CD1c-positive myeloid dendritic cell (primary cell): ENCODE measurements at regions not wholly inside any gene's neighbourhood (a gene's known extent, or its start where the extent isn't known, plus 50 kb on each side); places are given as distances from the start of the nearest gene placed in this dataset.

ENCODE experiments used
- DNase-seq: peaks from one replicate; pipeline ENCODE4 v3.0.0-alpha.2; 2016; ENCODE audit errors: extremely low spot score

DNA sequence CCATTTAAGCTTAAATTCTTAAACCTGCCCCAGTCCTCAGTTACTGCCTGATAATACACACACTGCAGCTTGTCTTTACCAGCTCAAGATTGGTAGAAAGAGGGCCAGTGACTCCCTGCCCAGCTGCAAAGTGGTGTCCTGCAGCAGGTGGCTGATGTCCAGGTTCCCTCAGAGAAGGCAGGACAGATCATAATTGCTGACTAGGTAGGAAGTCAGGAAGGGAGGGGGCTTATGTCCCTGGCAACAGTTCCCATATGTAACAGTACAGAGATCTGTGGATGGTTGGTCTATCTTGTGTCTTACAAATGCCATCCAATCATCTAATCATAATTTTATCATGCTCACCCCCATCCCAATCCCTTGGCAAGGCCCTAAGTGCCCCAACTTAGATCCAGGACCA is 492.1 kb upstream of the PPP2R3A start:
- no peak for DNase-seq

DNA sequence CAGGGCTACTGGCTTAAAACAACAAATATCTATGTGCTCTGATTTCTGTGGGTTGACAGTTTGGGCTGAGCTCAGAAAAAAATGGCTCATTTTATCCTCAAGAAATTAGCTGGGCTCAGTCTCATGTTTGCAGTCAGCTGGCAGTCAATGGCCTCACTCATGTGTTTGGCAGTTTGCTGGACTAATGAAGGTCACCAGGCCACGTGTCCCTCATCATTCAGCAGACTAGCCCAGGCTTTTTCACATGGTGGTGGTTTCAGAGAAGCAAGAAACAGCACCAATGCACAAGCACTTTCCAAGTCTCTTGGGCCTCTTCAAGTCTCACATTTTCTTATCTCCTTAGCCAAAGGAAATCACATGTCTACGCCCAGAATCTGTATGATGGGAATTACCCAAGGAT is 478.3 kb upstream of the PPP2R3A start:
- no peak for DNase-seq

DNA sequence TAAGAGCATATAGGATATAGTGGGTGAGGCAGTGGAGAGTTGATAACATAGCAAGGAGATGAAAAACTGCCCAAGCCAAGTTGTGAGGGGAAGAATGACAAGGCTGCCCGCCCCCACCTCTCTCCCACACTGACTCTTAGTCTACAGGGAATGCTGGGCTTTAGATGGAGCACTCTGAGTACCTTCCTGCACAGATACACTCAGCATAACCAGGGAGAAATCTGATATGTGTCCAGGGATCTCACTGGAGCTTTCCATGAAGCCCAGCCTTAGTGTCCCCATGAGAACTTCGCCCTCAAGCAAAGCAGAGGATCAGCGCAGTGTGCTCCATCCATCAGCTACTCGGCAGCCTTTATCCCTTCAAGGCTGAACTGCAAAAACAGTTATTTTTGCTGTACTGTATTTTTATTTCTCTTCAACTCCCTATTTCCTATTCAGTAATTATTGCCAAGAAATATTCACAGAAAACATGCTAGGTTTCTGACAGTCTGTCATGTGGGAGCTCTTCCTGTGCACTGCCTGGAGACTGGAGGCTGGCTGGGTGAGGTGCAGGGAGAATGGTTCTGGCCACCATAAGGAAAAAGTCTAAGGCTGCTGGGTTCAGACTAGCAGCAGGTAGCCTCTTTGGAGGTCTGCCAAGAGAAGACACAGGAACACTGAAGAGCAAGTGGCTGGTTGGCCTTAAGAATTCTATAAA is 475.2 kb upstream of the PPP2R3A start:
- no peak for DNase-seq

DNA sequence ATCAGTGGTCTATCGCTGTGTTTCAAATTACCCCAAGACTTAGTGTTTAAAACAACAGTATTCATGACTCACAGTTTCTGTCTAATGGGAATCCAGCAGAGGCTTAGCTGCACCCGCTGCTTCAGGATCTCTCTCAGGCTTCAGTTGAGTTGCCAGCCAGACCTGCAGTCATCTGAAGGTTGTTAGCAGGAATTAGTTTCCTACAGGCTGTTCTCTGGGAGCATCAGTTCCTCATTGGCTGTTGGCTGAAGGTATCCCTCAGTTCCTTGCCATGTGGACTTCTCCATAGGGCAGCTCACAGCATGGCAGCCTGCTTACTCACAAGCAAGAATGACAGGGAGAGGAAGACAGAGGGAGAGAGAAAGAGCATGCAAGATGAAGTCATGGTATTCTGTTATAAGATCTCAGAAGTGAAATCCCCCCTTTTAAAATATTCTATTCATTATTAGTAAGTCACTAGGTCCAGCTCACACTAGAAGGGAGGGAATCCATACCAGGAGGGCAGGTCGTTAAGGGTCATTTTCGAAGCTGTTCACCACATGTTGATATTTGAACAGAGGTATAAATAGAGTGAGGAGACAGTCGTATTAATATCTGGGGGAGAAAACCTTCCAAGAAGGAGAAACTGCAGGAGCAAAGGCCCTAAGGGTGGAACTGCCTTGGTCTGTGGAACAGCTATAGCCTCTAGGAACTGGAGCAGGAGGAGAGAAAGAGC is 473.9 kb upstream of the PPP2R3A start:
- DNase-seq: no peak

DNA sequence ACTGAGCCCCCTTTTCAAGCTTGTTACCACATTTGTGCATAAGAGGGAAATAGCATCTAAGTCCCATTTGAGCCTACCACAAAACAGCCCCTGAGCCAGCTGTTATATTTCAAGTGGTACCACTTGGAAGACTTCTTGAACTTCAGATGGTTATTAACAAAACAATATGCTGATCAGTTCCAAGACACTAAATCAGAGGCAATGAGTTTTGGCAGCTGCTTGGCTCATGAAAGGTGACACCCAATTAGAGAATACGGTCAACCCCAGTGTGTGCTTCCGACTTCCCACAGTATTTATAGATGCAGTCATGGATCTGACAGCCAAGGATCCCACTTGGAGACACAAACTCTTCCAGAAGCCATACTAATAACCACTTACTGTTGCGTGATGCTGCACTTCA is 469.6 kb upstream of the PPP2R3A start:
- DNase-seq: no peak

DNA sequence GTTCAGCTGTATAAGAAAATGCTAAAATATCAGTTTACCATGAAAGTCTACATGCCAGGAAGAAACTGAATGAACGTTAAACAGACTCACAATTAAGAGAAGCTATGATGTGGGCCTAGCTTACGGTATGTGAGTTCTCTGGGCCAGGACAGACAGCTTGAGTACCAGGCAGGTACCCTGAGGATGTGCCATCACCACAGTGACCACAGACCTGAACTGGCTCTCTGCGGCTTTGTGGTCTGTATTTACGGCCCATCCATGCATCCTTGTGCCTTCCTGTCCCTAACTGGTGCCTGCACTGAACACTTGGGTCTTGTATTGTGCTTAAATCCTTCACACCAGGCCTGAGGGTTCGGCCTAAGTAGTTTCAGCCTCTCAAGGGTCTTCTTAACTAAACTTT is 467.5 kb upstream of the PPP2R3A start:
- DNase-seq: no peak

DNA sequence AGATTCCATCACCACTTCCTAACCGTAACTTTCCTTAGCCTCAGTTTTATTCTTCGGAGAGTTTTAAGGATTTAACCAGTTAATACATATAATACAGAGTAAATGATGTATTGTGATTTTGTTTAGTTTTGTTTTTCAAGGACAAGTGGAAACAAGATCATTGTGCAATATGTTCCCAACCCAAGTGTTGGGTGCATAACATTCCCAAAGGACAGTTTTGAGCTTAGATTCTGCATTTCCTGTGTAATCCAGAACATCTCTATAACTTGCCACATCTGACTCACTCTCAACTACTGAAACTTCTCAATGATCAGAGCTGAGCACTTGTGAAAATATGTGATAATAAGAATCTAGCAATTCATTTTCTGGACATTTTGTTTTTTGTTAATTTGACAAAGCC is 466.1 kb upstream of the PPP2R3A start:
- no peak for DNase-seq

DNA sequence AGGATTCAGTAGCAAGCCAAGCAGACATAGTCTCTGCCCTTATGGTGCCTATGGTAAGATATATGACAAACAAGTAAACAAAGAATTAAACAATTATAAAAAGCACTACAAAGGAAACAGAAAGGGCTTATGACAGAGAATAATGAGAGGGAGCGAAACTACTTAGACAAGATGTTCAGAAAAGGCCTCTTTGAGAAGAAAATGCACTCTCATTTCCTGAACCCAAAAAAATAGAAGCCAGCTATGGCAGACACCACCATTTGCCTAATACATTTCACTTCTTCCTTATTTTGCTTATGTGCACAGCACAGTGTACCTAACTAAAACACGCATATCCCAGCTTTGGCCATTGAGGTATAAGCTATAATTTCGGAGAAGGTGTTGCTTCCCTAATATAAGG is 465.5 kb upstream of the PPP2R3A start:
- no peak for DNase-seq

DNA sequence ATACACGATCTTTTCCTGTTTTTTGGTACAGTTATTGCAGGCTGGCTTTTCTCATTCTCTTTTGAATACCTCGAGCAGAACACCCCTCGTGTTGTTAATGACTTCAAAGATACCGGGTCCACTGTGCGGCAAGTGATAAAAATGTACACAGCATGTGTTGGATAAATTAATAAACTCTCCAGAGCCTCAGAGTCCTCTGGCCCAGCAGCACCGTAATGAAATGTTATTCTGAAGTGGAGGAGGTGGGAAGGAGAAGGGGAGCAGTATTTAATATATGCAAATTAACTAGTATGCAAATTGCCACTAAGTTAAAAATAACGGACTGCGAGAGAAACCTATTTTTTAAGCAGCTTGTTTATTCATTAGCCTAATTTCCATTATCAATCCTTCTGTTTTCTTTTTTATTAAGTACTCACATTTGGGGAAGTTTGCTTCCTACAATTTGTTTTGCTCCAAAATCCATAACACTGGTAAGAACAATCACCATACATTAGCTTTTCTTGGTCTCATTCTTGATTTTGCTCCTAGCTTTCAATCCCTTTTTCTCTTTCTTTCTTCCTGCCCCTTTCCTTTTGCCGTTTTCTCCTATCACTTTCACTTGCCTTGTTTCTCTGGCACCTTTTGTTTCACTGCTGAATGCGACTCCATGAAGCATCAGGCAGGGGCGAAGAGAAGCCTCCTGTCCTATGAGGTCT is 462.3 kb upstream of the PPP2R3A start:
- no peak for DNase-seq

DNA sequence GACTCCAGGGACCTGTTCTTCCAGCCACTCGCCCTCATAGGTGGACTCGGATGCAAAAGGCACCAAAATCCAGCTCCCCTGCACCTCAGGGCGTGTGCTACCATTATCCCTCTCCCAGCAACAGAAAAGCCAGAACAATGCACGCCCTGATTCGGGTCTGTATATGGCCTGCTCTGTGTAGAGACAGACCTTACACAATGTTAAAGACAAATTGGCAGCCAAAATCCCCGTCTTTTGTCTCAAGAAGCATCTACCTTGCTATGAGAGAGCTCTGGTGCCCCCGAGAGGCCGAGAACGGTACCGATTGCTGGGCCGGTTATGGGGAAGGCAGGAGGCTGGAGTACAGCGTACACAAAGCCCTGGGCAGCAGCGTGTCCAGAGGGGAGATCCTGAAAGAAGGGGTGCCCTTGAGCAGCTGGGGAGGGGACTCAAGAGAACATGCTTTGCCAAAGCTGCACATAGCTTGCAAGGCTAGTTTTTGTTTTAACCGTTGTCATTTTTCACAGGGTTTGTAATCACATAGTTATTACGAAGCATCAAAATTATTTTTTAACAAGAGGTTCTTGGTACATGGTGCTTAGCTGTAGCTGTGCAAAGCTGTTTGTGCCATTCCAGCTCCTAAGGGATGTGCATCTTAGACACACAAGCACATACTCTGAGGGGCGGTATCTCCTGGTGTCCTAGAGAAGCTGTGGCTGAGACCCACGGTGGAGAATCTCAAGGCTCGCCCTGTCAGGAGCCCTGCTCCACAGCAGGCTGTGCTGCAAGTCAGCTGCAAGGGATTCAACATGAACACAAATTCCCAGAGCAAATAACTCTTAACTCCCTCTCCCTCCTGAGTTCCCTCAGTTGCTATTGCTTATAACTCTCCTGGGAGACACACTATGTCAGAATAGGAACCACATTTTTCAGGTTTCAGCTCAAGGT is 461.5 kb upstream of the PPP2R3A start:
- DNase-seq: peak; percentile 18

DNA sequence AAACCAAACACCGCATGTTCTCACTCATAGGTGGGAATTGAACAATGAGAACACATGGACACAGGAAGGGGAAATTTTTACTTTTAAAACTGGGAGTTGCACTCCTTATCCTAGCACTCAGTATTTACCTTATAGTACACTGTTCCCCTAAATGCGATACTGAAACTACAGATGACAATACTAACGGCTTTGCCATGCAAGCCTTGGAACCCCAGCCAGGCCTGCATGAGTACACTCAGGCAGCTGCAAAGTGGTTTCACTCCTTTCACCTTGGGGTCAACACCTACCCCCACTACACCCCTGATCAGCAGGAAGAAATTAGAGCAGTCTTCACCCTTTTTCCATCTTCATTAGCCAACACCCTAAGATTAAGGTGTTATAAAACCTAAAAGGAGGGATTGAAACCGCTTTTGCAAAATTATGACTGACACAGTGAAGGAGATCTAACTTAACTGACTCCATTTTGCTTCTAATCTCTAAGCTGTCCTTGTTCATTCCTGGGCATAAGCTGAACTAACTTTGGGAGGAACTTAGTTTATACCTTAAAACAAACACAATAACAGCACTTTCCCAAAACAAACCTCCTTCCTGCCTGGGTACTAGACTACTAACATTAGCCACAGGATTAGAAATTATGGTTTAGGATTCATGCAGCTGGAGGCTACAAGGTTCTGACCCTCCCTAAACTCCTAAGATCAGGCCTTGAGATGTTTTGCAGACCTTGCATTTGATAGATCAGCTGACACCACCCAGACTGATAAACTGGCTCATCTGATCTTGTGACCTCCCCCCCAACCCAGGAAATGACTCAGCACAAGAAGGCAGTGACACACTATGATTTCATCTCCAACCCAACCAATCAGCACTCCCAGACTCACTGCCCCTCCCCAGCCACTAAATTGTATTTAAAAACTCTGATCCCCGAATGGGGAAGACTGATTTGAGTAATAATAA is 452.1 kb upstream of the PPP2R3A start:
- peak; percentile 24 for DNase-seq

DNA sequence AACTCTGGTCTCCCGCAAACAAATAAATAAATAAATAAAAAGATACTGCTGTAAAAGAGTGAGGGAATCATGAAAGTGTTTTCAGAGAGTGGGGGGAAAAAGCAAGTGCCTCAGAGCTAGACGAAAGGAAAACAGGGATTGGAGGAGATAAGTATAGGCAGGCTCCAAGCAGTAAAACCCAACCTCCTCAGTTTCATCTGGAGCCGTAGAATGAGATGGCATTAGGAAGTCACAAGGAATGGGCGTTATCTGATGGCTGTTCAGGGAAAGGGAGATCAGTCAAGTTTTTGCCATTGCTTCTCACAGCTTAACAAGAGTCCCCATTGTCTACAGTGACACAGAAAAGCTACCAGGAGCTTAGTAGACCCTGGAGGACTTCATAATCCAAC is 451.5 kb upstream of the PPP2R3A start:
- no peak for DNase-seq

DNA sequence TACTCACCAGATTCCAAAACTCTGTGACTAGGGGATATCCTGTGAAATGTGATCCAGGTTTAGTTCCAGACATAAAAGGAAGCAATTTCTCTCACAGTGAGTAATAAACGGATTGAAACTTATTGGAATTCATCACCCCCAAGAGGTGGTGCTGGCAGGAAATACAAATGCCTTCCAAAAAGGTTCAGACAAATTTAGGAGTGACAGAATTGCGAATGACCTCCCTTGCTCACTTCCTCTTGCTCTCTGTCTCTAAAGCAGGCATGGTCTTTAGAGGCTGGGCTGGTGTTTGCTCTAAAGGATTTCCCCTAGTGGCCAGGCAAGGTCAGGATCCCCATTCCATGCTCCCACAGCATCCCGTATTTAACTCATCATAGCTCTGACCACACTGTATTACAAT is 449.4 kb upstream of the PPP2R3A start:
- DNase-seq: no peak

DNA sequence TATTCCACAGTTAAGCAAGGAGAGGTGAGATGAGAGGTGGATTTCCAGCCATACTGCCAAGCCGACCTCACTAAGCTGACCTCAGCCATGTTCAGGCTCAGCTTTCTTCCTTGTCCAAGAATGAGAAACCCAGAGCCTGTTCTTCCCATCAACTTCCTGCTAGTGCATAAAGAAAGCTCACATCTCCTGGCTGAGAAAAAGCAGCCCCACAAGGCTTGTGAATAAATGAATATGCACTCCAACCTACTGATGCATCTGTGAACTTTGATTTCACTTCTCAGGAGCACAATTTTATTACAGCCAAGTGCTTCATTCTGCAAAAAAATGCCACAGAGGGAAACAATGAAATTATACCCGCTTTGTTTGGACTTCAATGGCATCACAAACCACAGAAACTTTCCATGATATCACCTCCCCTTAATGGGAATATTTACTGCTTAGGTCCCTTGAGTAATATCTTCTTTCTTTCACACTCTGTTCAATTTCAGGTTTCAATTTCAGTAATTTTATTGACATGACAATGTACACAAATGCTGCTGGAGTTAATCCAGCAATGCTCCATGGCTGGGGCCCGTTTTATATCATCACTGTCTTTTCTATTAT is 437.0 kb upstream of the PPP2R3A start:
- no peak for DNase-seq

DNA sequence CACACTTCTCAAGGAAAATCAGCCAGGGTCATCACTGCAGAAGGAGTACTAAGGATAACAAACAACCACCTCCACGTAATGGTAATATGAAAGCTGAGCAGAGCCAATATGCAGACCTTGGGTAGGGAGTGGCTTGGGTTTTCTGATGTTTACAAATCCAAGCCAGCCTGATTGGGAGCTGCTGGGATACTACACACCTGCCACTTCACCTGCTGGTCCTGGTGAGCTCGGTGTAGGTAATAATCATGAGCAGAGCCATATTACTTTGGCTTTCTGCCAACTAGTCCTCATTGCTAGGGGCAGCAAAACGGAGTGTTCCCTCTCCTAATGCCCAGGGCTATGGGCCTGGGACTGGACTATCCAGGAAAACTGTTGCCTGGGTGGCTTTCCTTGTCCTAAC is 433.5 kb upstream of the PPP2R3A start:
- no peak for DNase-seq

DNA sequence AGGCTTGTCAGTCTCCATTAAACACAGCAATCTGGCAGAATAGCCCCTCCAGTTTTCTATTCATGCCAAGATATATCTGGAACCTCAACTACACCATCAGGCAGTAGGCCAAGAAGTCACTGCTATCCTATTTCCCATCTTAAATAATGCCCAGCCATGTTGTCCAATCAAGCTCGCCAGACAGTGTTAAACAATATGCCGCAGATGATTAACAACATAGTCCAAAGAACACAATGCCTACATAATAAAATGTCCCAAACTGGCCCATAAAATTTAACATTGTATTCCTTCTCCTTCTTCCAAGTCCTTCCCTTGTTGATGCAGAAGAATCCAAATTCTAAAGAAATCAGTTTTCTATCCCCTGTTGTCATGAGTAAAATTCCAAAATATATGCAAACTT is 427.4 kb upstream of the PPP2R3A start:
- DNase-seq: no peak

DNA sequence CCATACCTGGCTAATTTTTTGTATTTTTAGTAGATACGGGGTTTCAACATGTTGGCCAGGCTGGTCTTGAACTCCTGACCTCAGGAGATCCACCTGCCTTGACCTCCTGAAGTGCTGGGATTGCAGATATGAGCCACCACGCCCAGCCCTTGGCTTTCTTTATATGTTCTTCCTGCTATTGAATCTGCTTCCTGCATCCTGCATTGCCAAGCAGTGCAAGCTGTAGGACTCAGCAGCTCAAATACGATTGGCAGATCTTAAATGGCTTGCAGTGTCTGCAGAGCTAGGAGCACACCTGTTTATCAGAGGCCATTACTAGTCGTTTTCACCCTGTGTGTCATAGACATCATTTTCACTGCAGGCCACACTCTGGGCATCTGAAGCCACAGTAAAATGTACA is 426.2 kb upstream of the PPP2R3A start:
- no peak for DNase-seq

DNA sequence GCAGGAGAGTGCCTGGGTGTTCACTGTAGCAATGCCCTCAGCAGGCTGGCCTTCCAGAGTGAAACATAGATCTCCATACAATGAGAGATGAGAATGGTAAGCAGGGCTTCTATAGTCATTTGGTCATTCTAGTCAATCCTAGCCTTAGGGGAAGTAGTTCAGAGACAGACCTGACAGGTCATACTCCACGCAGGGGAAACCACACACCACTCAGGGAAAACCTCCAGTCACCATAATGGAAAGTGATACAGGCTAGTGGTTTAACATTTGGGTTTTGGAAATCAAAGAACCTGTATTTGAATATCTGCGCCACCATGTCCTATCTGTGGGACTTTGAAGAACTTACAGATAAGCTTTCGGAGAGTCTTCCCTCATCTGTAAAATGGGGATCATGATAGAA is 425.7 kb upstream of the PPP2R3A start:
- DNase-seq: no peak

DNA sequence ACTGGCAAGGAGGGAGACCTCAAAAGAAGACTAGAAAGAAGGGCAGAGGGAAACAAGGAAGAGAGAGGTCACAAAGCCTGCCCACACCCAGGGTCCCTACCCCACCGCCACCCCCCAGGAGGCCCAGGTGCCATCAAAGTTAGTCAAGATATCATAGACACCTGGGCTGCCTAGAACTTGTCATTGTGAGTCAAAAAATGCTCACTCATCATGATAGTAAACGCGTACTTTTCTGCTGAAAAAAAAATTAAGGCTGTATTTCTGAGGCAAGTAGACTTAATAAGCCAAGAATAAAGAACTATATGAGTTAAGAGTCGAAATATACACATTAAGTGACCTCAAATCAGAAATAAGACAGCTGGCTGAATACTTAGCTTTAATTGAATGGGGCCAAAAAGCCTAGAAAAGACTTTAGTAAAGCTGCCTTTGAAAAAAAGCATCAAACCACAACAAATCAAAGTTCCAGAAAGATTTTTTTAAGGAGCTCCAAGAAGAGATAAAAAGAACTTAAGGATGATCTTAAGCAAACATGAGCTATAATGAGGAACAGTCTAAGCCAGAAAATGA is 415.5 kb upstream of the PPP2R3A start:
- no peak for DNase-seq

DNA sequence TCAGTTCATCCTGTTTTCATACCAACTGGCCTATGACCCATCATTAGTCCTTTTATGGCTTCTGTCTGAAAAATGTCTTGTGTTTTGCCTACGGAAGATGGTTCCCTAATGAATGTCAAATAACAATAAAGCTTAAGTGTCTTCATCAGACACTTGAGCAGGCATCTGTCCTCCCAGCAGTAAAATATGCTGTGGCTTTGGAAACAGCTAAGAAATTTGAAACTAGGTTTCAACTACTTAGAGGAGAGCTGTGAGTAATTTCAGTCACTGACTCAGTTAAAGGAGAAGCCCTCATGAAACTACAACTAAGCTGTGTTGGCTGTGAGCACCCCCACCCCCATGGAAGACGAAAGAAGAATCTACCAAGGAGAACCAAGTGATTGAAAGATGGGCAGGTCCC is 409.4 kb upstream of the PPP2R3A start:
- no peak for DNase-seq
